ENCODE measurements at regions not wholly inside any gene's neighbourhood (a gene's known extent, or its start where the extent isn't known, plus 50 kb on each side); places are given as distances from the start of the nearest gene placed in this dataset.

DNA sequence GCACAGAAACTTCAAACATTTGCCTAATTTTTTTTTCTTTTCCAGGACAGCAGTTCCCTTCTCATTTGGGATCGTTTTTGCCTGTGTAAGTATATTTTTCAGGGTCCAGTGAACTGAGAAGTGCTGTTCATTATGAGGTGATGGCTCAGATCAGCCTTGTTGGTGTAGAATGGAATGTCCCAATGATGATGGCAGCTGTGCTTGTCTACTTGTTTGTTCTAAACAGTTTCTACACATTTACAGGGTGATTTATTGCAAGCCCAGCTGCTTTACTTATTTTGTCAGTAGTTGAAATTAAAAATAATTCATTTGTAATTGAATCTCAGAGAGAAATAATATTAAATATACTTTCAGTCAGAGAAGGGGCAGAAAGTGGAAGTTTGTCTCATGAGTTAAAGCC is 337.6 kb upstream of the SEMA6A start:
- TF ChIP-seq POLR2A (IDR thresholded peaks at IDR 0.05; ENCODE audit: low read depth, low read length) (no peak), TAF1 (IDR thresholded peaks at IDR 0.05; ENCODE audit: borderline replicate concordance, low read depth, low read length) (no peak)

Data from GM12892 (cell line).